HG02938 (cell line): ENCODE measurements at regions not wholly inside any gene's neighbourhood (a gene's known extent, or its start where the extent isn't known, plus 50 kb on each side); places are given as distances from the start of the nearest gene placed in this dataset.

Experiments used
- ATAC-seq: cut with Tn5 transposase; IDR thresholded peaks from one replicate; pipeline ENCODE4 v1.9.1; 2021; ENCODE audit warnings: mild to moderate bottlenecking, moderate library complexity; ENCODE audit not compliant: unreplicated experiment

- ATAC-seq: no peak
These were observed 94.8 kb upstream of the ATP6AP2 start for GRCh38 chrX:40485973-40486372.

GRCh38 chrX:40485102-40485826 lies 95.5 kb upstream of the ATP6AP2 start:
- no peak for ATAC-seq

GRCh38 chrX:40484408-40485091 lies 96.2 kb upstream of the ATP6AP2 start:
- ATAC-seq: no peak

GRCh38 chrX:40483502-40483901 lies 97.3 kb upstream of the ATP6AP2 start:
- no peak for ATAC-seq

GRCh38 chrX:40479777-40480318 lies 100.9 kb upstream of the ATP6AP2 start:
- ATAC-seq: no peak

- no peak for ATAC-seq
These were observed 102.2 kb upstream of the ATP6AP2 start for GRCh38 chrX:40478474-40479065.

GRCh38 chrX:40476958-40477357 lies 103.8 kb upstream of the ATP6AP2 start:
- ATAC-seq: no peak

GRCh38 chrX:40474645-40475044 lies 106.1 kb upstream of the ATP6AP2 start:
- no peak for ATAC-seq

- ATAC-seq: no peak
These were observed 106.6 kb upstream of the ATP6AP2 start for GRCh38 chrX:40474205-40474626.

- no peak for ATAC-seq
These were observed 107.1 kb upstream of the ATP6AP2 start for GRCh38 chrX:40473460-40474204.

- ATAC-seq: no peak
These were observed 108.7 kb upstream of the ATP6AP2 start for GRCh38 chrX:40471965-40472648.

- no peak for ATAC-seq
These were observed 109.8 kb upstream of the ATP6AP2 start for GRCh38 chrX:40470830-40471429.

- no peak for ATAC-seq
These were observed 111.5 kb upstream of the ATP6AP2 start for GRCh38 chrX:40469316-40469715.

GRCh38 chrX:40468033-40468846 lies 112.5 kb upstream of the ATP6AP2 start:
- ATAC-seq: peak; percentile 66

- no peak for ATAC-seq
These were observed 113.3 kb upstream of the ATP6AP2 start for GRCh38 chrX:40467454-40467853.

- no peak for ATAC-seq
These were observed 114.8 kb upstream of the ATP6AP2 start for GRCh38 chrX:40465735-40466551.

- no peak for ATAC-seq
These were observed 118.0 kb upstream of the ATP6AP2 start for GRCh38 chrX:40462795-40463194.

GRCh38 chrX:40460926-40461325 lies 119.8 kb upstream of the ATP6AP2 start:
- no peak for ATAC-seq
